ENCODE measurements at regions not wholly inside any gene's neighbourhood (a gene's known extent, or its start where the extent isn't known, plus 50 kb on each side); places are given as distances from the start of the nearest gene placed in this dataset.

DNA sequence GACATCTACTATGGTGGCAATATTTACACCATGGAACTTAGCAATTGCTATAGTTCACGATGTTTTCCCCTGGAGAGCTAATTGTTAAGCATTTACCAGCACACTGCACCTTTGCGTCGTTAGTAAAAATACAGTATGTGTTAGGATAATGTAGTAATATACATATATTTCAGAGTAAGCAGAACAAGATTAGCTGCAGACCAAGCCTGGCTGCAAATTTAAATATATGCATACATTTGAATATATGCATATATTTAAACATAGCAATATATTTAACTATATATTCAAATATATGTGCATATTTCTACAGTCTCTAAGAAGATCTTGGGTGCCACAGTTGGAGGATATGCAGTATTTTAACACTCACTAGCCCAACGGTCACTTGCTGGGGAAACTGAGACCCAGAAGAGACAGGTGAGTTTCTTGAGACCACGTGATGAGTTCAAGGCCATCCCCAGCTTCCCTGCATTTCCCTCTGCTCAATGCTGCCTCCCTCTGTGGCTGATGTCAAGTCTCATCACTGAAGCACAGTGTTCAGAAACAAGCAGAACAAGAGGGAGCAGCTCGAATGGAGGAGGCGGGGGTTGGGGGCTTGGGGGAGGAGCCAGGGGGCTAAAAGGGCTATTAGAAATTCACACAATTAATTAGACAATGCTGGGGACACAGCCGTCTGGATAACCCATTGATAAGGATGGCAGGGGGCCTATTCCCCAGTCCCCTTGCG lies 708.0 kb downstream of the MED13L start:
- DNase-seq = no peak

DNA sequence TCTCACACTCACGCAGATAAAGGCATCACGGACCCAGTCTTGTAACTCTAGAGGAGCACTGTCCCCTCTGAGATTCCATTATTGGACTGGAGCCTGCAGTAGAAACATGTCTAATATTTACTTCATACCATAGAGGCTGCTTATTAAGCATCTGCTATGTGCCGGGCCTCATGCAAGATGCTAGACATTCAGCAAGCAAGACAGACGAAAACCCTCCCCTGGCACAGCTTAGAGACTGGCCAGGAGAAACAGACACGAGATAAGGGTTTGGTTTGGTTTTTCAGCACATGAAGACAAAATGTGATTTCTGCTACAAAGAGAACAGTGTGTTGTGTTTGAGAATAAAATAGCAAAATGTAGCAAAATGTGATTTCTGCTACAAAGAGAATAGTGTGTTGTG lies 719.2 kb downstream of the MED13L start:
- no peak for DNase-seq

DNA sequence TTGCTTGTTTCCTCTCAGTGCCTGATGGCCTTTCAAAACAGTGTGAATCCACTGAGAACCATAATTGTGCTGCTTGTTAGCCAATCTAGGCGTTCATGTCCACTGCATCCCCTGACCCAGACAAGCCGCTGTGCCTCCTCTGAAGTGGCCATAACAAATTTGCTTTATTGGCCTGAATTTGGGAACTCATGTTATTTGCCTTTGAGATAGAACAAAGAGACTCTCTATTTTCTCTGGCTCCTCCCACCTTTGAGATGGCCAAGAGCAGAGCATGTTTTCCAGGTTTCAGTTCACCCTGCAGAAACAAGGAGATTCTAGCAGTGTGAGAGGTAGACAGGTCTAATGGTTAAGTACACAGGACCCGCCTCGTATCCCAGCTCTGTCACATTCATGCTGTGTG lies 723.9 kb downstream of the MED13L start:
- no peak for DNase-seq

DNA sequence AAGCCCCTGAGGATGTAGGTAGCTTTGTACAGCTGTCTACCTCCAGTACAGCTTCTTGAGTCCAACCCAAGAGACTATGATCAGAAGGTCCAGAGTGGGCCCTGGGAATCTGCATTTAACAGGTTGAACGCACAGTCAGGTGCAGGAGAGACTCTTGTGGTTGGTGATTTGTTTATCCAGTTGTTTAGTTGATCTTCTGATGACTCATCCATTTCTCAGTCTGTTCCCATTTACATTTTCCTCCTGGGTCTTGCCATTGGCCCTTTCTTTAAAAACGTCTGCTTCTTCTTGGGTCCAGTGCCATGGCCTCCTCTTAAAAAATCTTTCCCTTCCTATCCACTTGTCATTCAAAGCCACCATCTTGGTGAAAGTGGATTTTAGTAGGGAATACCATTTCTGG lies 734.2 kb downstream of the MED13L start:
- DNase-seq = no peak

DNA sequence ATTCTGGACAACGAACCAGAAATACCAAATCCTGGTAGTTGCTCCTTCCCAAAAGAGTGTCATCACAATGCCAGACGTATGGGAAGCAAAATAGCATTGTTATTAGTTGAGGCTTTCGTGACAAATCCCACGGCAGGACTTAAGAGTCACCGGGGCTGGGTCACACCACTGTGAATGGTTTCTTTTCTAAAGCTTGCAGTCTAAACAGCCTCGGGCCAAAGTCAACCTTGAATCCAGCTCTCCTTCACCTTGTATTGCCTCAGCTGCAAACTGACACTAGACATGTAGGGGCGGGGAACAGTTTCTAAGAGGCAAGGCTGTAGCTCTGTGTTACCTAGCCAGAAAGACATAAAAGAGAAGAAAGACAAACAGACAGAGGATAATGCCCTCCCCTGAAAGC lies 734.8 kb downstream of the MED13L start:
- no peak for DNase-seq

DNA sequence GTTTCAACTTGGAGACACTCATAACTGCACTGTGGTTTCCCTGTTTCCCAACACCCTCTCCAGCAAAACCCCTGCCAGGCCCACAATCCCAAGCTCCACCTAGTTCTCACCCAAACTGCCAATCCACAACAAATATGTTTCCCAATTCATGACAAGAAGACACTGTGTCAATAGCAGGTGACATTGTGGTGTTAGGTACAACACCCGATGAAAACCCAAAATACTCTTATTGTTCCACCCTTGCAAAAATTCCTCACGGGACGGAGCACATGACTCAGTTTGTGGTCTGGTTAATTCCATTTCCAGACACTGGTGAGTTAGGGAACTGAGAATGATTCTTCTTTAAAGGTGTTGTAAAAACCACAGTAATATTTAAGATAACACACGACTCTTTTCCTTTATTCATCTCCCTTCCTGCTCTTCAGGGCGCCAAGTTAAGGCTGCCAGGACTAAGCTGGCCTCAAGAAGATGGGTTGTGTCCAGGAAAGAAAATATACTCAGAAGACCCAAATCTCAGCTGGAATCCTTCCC lies 735.5 kb downstream of the MED13L start:
- DNase-seq = no peak

DNA sequence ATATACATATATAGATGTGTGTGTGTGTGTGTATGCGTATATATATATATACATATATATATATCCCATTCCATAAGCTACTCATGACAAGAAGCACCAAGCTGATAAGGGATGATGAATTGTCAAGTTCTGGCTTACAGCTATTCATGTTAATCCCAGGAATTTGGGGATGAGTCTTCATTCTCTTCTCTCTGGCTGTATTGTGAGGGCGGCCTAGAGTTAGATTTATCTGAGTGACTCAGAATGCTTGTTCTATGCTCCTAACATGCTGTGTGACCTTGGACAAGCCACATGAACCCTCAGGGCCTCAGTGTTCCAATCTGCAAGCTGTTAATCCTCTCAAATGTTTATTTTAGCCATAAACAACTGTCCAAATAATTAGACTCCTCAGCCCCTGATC lies 749.0 kb downstream of the MED13L start:
- no peak for DNase-seq

DNA sequence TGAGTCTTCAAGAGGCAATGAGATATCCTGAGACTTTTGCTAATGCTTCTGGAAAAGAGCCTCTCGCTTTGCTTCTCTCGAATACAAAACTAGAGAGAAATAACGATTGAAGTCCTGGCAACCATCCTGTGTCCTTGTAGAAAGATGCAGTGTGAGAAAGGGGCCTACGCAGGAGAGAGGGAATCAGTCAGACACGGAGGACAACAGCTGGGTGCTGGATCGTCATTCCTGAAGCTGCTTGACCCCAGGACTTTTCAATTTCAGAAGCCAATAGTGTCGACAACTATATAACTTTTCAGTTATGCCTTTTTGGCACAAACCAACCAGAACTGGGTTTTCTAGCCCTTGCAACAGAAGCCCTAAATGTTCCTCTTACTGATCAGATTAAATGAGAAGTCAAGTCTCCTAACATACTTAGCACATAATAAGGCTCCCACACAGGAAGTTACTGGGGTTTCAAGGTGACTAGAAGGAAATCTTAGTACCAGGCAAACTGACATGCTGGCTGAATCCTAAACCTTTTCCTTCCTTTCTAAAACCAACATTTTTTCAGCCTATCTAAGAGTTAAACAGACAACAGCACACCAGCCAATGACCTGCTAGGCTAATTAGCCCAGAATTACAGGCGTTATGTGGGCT lies 755.6 kb downstream of the MED13L start:
- DNase-seq = no peak

DNA sequence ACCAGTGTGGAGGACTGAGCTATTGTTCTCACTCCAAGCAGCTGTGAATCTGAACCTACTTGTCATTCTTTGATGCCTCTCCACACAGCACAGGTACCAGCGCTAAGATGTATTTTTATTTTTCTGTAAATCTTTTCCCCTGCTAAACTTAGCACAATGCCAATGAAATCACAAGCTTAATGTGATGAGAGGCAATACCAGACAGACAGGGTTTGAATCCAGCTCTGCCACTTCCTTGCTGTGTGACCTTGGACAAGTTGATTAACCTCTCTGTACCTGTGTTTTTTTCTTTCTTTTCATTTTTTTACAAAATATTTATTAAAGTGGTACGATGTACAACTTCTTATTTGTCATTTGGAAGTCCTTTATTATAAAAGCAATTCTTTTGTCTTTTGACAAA lies 757.6 kb downstream of the MED13L start:
- DNase-seq = no peak

DNA sequence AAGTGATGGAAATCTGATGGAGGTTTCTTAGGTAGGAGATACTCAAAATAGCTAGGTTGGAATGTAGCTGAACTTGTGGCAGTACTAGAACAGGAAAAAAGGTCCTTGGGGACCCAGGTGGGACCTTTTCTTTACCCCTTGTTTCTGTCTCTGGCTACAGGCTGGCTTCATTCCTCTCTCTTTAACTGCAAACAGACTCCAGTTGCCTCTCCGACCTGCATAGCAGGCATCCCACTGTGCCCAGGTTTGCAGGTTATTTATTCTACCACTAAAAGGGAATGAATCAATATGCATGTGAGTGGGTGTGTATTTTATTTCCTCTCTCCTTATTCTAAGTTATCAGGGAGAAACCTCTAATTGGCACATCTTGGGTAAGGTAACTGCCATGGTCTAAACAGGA lies 758.1 kb downstream of the MED13L start:
- no peak for DNase-seq

DNA sequence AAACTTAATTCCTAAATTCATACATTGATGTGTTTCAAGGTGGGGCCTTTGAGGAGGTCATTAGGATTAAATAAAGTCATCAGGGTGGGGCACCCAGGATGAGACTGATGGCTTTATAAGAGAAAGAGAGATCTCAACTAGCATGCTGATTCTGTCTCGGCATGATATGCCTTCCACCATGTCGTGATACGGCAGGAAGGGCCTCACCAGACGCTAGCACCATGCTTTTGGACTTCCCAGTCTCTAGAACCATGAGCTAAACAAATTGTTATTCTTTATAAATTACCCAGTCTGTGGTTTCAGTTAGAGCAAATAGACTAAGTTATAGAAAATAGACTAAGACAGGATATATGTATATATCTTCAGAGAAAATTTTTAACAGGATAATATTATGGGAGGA lies 759.6 kb downstream of the MED13L start:
- no peak for DNase-seq

DNA sequence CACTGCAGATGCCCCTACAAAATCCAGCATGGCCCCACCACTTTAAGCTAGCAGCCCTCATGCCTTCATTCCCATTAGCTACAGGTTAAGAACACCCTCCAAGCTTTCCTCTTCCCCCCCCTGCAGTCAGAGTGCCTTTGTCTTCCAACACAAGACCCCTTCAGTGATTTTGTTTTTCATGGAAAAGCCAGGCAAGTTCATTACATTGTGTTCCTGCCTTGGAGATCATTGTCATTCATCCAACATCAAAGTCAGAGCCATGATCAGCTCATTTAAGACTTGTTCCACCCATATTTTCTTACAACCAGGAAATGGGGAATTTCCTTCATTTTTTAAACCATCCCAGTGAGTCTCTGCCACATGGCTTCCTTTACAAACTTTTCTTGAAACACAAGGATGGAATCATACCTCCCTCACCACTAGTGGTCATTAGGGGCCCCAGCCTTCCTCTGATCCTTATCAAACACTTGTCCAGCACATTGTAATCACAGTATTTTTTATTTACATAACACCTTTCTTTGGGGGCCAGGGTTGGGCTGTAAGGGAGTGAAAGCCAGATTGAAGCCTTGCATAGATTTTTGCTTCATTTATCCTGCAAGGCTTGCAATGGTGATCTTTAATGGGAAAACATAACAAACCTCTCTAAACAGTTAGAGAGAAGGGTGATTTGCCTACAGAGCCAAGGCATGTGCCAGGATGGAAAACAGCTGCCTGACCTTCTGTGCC lies 765.3 kb downstream of the MED13L start:
- DNase-seq = no peak

DNA sequence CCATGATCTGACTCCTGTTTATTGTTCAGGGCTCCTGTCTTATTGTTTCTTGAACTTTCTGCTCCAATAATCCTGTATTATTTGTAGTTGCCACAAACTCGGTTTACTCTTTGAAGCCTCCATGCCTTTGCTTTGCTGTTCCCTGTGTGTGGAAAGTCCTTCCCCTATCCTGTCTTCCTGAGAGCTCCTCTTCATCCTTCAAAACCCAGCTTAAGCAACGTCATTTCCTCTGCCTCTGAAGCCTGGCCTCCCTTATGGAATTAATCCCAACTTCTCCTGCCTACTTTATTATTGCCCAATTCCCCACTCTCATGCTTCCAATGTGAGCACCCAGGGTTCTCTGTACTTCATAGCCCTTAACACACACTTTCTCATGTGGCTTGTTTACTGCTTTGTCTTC lies 766.2 kb downstream of the MED13L start:
- DNase-seq = no peak

DNA sequence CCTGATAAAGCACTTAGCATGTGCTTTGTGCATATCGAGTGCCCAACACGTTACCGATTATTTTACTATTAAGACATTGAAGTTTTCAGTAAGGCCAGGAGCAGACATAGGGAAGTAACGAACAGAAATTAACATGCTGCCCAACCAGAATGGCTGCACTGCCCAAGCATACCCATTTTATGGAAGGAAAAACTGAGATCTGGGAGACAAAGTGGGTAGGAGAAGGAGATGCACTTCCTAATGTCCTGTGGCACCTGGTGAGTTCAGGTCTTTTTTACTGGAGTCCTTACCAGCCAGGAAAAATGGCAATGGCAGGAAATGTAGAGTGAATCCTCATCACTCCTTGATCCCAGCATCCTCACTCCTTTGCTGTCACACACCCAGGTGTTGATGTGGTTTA lies 768.5 kb downstream of the MED13L start:
- no peak for DNase-seq

DNA sequence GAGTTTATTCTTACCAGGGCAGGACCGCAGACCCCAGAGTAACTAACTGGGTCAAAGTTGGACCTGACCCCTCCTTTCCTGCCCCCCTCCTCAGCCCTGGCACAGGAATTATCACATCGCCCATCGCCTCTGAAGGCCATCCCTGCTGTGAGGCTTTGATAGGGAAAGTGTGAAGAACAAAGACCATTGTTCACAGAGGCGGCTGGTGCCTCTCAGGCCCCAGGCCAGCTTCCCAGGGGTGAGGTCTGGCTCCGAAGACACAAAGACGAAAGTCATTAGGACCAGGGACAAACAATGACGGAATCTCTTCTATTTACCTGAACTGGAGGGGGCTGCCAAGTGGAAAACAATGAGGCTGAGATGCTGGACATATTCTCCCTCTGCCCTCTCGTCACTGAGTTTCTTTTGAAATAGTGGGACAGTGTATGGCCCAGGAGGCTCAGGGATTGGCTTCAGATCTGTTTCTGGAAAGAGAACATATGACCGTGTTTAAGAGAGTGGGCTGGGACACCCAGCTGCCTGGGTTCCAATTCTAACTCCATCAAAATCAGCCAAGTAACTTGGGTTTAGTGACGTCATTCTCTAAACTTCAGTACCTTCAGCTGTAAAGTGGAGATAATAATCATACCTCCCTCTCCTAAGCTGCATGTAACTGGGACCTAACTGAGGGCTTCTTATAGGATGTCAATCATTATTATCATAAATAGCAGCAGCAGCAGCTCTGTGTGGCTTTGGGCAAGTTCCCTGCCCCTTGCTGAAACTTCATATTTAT lies 769.4 kb downstream of the MED13L start:
- no peak for DNase-seq

DNA sequence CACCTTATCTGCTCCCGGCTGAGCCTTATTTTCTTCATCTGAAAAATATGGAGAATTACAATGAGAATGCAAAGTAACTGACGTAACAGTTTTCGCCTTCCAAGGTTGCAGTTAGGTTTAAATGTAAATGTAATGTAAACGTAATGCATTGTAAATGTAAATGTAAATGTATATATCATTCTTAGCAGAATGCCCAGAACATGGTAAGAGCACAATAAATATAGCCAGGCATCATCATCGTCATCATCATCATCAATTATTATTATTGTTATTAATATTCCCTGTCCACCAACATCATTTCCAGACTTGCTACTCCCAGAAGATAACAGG lies 770.0 kb downstream of the MED13L start:
- DNase-seq = no peak

DNA sequence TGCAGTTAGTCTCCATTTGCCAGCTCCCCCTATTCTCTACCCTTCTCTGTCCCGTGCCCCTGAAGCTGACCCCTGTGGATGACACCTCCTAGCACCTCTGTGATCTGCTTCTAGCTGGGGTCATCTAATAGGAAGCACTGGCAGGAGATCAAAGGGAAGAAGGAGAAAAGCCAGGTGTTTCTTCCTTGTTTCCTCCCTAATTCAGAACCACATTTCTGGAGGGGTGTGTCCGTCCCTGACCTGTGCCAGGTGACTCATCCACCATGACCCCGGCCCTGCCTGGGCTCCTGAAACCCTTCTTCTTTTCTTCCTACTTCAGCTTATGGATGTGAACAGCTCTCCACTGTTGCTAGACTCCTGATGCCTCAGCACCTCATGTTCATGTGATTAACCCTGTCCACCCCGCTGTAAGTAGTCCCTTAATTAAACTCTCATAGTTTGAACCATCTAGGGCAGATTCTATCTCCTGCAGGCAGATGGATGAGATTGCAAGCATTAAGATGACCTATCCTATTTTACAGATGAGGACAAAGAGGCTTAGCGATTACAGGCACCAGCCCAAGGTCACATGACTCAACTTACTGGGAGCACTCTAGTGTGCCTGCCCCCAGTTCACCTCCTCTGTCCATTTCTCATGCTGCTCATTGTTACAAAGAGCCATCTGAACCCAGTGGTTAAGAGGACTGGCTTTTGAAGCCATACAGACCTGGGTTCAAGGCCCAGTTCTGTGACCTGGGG lies 770.5 kb downstream of the MED13L start:
- DNase-seq = no peak

DNA sequence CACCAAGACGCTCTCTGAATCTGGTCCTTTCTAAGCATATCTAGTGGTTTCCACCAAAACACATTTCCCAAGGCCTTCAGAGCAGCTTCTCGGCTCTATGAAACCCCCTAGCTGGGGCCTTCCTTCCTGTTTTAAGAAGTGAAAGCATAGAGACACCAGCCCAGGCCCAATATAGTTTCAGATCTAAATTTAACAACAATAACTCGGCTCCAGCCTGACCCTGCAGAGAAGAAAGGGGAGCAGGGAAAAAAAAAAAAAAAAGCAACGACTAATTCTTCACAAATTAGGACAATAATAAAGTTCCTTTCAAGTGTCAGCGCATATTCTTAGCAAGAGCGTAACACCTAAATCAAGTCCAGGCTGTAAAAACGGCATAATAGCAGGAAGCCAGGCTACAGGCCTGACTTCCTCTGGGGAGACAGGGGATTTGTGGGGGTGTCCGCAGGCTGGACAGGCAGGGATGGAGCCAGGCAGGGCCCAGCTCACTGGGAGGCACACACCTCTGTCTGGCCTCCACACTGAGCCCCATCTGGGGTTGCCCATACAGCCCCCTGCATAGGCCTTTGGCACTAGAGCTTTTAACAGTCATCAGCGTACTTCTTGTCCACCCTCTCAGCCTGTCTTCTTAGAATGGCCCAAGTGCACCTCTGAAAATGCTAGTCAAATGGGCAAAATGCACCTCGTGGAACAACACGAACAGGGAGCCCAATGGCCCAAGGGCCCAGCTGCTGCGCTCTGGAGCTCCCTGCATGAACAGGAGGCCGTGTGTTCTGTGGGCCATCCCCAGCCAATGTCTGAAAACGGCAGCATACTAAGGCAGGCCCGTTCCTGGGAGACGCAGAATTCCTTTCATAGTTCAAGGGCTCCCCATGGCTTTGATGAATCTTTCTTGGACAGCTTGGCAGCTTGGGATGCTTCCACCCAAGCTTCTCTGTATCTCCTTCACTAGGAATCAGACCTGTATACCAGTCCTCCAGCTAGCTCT lies 772.9 kb downstream of the MED13L start:
- DNase-seq = peak; percentile 3

DNA sequence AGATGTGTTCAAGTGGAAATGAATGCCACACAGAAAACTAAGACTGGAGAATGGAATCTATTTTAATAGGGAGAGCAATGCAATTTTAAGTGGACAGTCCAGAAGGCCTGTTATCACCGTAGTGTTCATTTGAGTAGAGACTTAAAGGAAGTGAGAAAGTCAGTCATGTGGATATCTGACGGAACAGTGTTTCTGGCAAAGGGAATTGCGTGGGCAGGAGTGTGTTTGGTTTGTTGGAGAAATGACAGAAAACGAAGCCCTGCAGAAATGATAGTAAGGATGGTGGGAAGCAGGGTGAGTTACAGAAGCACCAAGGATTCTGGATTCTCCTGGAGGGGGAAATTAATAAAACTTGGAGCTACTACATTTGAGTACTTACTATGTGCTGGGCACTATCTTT lies 776.6 kb downstream of the MED13L start:
- DNase-seq = peak; percentile 6

DNA sequence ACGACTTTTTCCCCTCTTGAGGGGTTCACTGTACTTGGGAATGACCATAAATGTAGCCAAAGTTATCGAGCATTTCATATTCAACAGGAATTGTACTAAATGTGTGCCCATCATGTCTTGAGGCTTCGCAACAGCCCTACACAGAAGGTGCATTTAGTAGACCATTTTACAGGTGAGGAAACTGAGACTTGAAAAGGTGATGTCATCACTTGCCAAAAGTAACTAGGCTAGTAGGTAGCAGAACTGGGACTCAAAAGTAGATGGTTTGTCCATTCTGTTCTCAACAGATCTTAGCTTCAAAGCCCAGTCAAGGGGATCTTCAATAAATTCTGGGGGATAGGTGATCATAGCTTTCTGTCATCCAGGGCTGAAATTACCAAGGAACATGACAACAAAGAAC lies 782.2 kb downstream of the MED13L start:
- DNase-seq = no peak

DNA sequence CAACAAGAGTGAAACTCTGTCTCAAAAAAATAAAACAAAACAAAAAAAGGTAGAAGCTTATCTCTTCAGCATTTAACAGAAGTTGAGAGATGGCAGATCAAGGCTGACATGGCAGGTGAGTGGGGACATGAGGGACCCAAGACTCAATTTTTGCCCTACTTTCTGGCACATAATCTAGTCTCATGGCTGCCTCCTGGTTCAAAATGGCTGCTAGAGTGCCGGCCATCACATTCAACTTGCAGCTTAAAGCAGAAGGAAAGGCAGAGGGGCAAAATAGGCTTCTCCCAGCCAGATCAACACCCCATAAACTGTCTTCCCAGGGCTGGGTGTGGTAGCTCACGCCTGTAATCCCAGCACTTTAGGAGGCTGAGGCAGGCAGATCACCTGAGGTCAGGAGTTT lies 784.9 kb downstream of the MED13L start:
- DNase-seq = no peak
